ENCODE measurements at regions not wholly inside any gene's neighbourhood (a gene's known extent, or its start where the extent isn't known, plus 50 kb on each side); places are given as distances from the start of the nearest gene placed in this dataset.

DNA sequence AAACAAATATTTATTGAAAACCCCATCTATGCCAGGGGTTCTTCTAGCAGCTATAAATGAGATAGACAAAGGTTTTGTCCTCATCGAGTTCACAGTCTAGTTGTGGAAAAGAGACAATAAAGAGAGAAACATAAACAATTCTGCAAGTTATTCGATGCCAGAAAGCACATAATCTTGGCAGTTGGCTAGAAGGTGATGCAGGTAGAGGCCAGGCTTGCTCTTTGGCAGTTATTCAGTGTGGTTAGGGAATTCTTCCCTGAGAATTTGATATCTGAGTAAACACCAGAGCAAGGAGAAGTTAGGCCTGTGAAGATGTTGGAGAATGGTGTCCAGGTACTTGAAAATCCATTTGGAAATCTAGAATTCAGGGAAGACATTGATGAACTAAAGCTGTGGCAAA, 547.4 kb downstream of the SLC4A3 start:
- TF ChIP-seq YY1 (IDR thresholded peaks at IDR 0.05; ENCODE audit: insufficient read depth, insufficient replicate concordance, low read depth, low read length), result no peak
- TF ChIP-seq PCBP2 (optimal IDR thresholded peaks at IDR 0.05; ENCODE audit: low read depth, low read length, poor library complexity, severe bottlenecking), result no peak
- TF ChIP-seq, protein P1, sequence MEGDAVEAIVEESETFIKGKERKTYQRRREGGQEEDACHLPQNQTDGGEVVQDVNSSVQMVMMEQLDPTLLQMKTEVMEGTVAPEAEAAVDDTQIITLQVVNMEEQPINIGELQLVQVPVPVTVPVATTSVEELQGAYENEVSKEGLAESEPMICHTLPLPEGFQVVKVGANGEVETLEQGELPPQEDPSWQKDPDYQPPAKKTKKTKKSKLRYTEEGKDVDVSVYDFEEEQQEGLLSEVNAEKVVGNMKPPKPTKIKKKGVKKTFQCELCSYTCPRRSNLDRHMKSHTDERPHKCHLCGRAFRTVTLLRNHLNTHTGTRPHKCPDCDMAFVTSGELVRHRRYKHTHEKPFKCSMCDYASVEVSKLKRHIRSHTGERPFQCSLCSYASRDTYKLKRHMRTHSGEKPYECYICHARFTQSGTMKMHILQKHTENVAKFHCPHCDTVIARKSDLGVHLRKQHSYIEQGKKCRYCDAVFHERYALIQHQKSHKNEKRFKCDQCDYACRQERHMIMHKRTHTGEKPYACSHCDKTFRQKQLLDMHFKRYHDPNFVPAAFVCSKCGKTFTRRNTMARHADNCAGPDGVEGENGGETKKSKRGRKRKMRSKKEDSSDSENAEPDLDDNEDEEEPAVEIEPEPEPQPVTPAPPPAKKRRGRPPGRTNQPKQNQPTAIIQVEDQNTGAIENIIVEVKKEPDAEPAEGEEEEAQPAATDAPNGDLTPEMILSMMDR (CRISPR knock-in tag; IDR thresholded peaks at IDR 0.05), result no peak
